CD14-positive monocyte (primary cell): ENCODE measurements at regions not wholly inside any gene's neighbourhood (a gene's known extent, or its start where the extent isn't known, plus 50 kb on each side); places are given as distances from the start of the nearest gene placed in this dataset.
"Not testable (repeated sequence)": the region's sequence is repeated elsewhere in the genome, so short reads cannot be mapped to it uniquely, and the experiment has no call there.

Source experiments
- DNase-seq, 3 donors: peaks; one replicate each; pipeline ENCODE4 v3.0.0-alpha.2; 2011 to 2022
- H2AFZ ChIP-seq: 2 replicates; pipeline ENCODE4 v1.6.0; 2012; ENCODE audit warnings: mild to moderate bottlenecking, low read depth, low read length, inconsistent platforms; ENCODE audit not compliant: insufficient read depth, poor library complexity, severe bottlenecking
- H3K27ac ChIP-seq, 2 donors: 1 replicate in 1 of 2; 2 replicates in 1 of 2; pipeline ENCODE4 v1.5.1; 2012 to 2013; ENCODE audit warnings: low read length in 2 of 2, control low read depth in 1 of 2, inconsistent platforms in 1 of 2, low read depth in 1 of 2, mild to moderate bottlenecking in 1 of 2
- H3K27me3 ChIP-seq, 2 donors: one replicate each; pipeline versions ENCODE4 v1.6.0 to v1.6.1; 2011 to 2013; ENCODE audit warnings: low read length in 2 of 2; ENCODE audit not compliant: control insufficient read depth in 2 of 2, insufficient read depth in 2 of 2
- H3K36me3 ChIP-seq, 2 donors: replicated peaks in 1 of 2; 1 replicate in 1 of 2; 2 replicates in 1 of 2; pipeline versions ENCODE4 v1.5.1 to v1.6.1; 2012 to 2013; ENCODE audit warnings: low read length in 2 of 2, control low read depth in 1 of 2, inconsistent platforms in 1 of 2, mild to moderate bottlenecking in 1 of 2; ENCODE audit not compliant: insufficient read depth in 2 of 2, control insufficient read depth in 1 of 2
- H3K4me1 ChIP-seq, 2 donors: 1 replicate in 1 of 2; 2 replicates in 1 of 2; pipeline versions ENCODE4 v1.5.1 to v1.6.1; 2012 to 2013; ENCODE audit warnings: low read length in 2 of 2, control low read depth in 1 of 2, inconsistent platforms in 1 of 2, mild to moderate bottlenecking in 1 of 2, moderate library complexity in 1 of 2; ENCODE audit not compliant: insufficient read depth in 2 of 2, control insufficient read depth in 1 of 2
- H3K4me2 ChIP-seq: replicated peaks from 2 replicates; pipeline ENCODE3; 2012; ENCODE audit warnings: low read length, moderate library complexity, mild to moderate bottlenecking; ENCODE audit not compliant: poor library complexity, severe bottlenecking; ENCODE audit errors: extremely low read depth
- H3K4me3 ChIP-seq, 3 experiments: fragments of 200-600 bp in 1 of 3; sonication (generic) in 1 of 3; replicated peaks in 1 of 3; 1 replicate in 2 of 3; 2 replicates in 1 of 3; pipeline ENCODE4 v1.5.1; 2011 to 2013; ENCODE audit warnings: low read length in 3 of 3, mild to moderate bottlenecking in 3 of 3, control low read depth in 2 of 3, low read depth in 2 of 3, inconsistent platforms in 1 of 3, moderate library complexity in 1 of 3
- H3K79me2 ChIP-seq: 2 replicates; pipeline ENCODE4 v1.6.0; 2012; ENCODE audit warnings: mild to moderate bottlenecking, control low read depth, inconsistent platforms, low read length, moderate library complexity; ENCODE audit not compliant: insufficient read depth
- H3K9ac ChIP-seq: 2 replicates; pipeline ENCODE4 v1.6.0; 2017; ENCODE audit warnings: low read length, mild to moderate bottlenecking; ENCODE audit not compliant: insufficient read depth, poor library complexity, severe bottlenecking
- H3K9me3 ChIP-seq, 2 donors: replicated peaks in 1 of 2; 1 replicate in 1 of 2; 2 replicates in 1 of 2; pipeline versions ENCODE4 v1.5.1 to v1.6.1; 2012 to 2013; ENCODE audit warnings: low read length in 2 of 2, control low read depth in 1 of 2; ENCODE audit not compliant: control insufficient read depth in 1 of 2, insufficient read depth in 1 of 2
- H4K20me1 ChIP-seq: 2 replicates; pipeline ENCODE4 v1.6.0; 2012; ENCODE audit warnings: mild to moderate bottlenecking, low read length, control low read depth, moderate library complexity; ENCODE audit not compliant: insufficient read depth
- H3K27ac Mint-ChIP-seq, 7 donors: one replicate each; pipeline ENCODE4 v1.8.0; 2020; ENCODE audit warnings: mild to moderate bottlenecking in 7 of 7, mixed read lengths in 7 of 7, moderate library complexity in 6 of 7, inconsistent platforms in 2 of 7
- H3K27me3 Mint-ChIP-seq, 3 donors: one replicate each; pipeline ENCODE4 v1.8.0; 2021 to 2022; ENCODE audit warnings: low read depth in 3 of 3, mild to moderate bottlenecking in 3 of 3, mixed read lengths in 3 of 3, moderate library complexity in 3 of 3, inconsistent platforms in 1 of 3
- H3K36me3 Mint-ChIP-seq, 2 donors: one replicate each; pipeline ENCODE4 v1.8.0; 2020; ENCODE audit warnings: mixed read lengths in 2 of 2, inconsistent platforms in 1 of 2, mild to moderate bottlenecking in 1 of 2
- H3K4me1 Mint-ChIP-seq: one replicate; pipeline ENCODE4 v1.8.0; 2020; ENCODE audit warnings: mild to moderate bottlenecking, mixed read lengths
- H3K4me3 Mint-ChIP-seq, 2 donors: one replicate each; pipeline ENCODE4 v1.8.0; 2020; ENCODE audit warnings: mild to moderate bottlenecking in 2 of 2, mixed read lengths in 2 of 2, moderate library complexity in 1 of 2
- H3K9me3 Mint-ChIP-seq, 7 donors: one replicate each; pipeline ENCODE4 v1.8.0; 2020 to 2022; ENCODE audit warnings: mixed read lengths in 7 of 7, mild to moderate bottlenecking in 6 of 7, moderate library complexity in 6 of 7, inconsistent platforms in 2 of 7
- WGBS: methylation state at CpG from one replicate; pipeline ENCODE4 v1.1.5; 2013; ENCODE audit warnings: missing lambda C conversion rate; ENCODE audit not compliant: insufficient coverage; 5-methylcytosine and 5-hydroxymethylcytosine counted together
- intact Hi-C, 2 donors: fragments of 100-400 bp; cut with micrococcal nuclease; formaldehyde crosslinking; loops; one replicate each; pipeline versions ENCODE4 v1.15.0 to v1.15.1; 2023
- TF ChIP-seq, protein P1 (sequence below): fragments of 200-600 bp; IDR thresholded peaks from one replicate; pipeline ENCODE4 v1.8.0; 2022; ENCODE audit warnings: antibody characterized with exemption, mild to moderate bottlenecking

DNA sequence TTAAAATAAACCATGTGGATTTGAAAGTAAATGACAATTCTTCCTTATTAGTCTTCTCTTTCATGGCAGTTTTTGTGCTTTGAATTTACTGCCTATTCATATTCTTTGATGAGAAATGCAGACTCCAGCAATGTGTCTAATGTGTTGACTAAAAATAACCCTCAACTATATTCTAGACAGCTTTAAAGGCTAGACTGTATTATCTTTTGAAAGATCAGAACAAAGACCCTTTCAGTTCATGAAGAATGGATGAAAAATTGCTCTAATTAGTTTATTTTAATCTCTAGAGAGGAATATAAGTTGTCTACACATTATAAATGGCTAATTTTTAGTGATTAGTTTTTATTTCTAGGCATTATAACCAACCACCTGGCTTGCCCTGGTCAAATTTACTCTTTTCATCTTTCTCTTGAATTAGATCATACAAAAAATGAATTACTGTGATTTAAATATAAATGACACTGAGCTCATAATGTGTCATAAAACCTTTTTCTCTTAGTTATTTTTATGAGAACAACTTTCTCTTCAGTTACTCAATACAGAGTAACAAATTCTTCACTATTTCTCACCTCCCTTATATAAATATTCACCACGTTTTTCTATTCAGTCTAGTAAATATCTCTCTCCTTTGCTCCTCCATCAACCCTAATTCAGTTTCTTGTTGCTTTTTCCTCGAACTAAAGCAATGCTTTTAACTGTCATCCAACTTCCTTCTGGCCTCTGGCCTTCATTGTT, 428.5 kb upstream of the TMPRSS15 start:
- no peak overlapping the region for H3K27ac Mint-ChIP-seq
- Histone ChIP-seq H3K4me1 (no peaks in the 10 kb centered on the region), H4K20me1 (no peaks in the 10 kb centered on the region), H3K27me3 (no peaks in the 10 kb centered on the region), H3K4me2 (no peak overlapping the region), H2AFZ (no peak overlapping the region), H3K9ac (no peak overlapping the region), H3K79me2 (no peaks in the 10 kb centered on the region), H3K9me3 (peaks cover 4 to 9% of the 10 kb centered on the region in 2 donors), H3K27ac (no peak overlapping the region), H3K36me3 (no peaks in the 10 kb centered on the region), H3K4me3 (no peak overlapping the region)
- H3K4me1 Mint-ChIP-seq, result no peaks in the 10 kb centered on the region
- H3K4me3 Mint-ChIP-seq, result no peak overlapping the region
- no peaks in the 10 kb centered on the region for H3K36me3 Mint-ChIP-seq
- WGBS, result 78% methylated on average over 2 of the region's 2 CpGs
- TF ChIP-seq, protein P1, sequence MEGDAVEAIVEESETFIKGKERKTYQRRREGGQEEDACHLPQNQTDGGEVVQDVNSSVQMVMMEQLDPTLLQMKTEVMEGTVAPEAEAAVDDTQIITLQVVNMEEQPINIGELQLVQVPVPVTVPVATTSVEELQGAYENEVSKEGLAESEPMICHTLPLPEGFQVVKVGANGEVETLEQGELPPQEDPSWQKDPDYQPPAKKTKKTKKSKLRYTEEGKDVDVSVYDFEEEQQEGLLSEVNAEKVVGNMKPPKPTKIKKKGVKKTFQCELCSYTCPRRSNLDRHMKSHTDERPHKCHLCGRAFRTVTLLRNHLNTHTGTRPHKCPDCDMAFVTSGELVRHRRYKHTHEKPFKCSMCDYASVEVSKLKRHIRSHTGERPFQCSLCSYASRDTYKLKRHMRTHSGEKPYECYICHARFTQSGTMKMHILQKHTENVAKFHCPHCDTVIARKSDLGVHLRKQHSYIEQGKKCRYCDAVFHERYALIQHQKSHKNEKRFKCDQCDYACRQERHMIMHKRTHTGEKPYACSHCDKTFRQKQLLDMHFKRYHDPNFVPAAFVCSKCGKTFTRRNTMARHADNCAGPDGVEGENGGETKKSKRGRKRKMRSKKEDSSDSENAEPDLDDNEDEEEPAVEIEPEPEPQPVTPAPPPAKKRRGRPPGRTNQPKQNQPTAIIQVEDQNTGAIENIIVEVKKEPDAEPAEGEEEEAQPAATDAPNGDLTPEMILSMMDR, result no peak
- intact Hi-C loops, result no loop called here
- peaks cover 0 to 7% (median 3%) of the 10 kb centered on the region in 7 donors for H3K9me3 Mint-ChIP-seq
- no peaks in the 10 kb centered on the region for H3K27me3 Mint-ChIP-seq
- DNase-seq, result no peak

DNA sequence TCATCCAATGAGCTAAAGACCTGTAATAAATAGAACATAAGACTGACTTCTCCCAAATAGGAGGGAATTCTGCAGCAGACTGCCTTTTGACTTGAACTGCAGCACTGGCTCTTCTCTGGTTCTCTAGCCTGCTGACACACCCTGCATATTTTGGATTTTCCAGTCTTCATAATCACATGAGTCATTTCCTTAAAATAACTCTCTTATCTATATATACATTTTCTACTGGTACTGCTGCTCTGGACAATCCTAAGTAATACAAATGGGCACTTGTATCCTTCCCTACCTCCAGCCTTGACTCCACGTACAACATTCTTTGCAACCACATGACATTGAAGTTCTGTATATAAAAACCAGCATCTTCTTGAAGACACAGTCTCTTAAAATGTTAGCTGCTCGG, 429.4 kb upstream of the TMPRSS15 start:
- Histone ChIP-seq H3K9ac (no peak overlapping the region), H3K9me3 (peaks cover 4 to 9% of the 10 kb centered on the region in 2 donors), H3K79me2 (no peaks in the 10 kb centered on the region), H2AFZ (no peak overlapping the region), H3K4me2 (no peak overlapping the region), H3K27me3 (no peaks in the 10 kb centered on the region), H3K27ac (no peak overlapping the region), H3K36me3 (no peaks in the 10 kb centered on the region), H3K4me1 (no peaks in the 10 kb centered on the region), H3K4me3 (no peak overlapping the region), H4K20me1 (no peaks in the 10 kb centered on the region)
- Mint-ChIP-seq H3K27me3 (no peaks in the 10 kb centered on the region), H3K36me3 (no peaks in the 10 kb centered on the region), H3K4me3 (no peak overlapping the region), H3K9me3 (peaks cover 0 to 7% (median 3%) of the 10 kb centered on the region in 7 donors), H3K27ac (no peak overlapping the region), H3K4me1 (no peaks in the 10 kb centered on the region)
- intact Hi-C loops, result no loop called here
- no peak for DNase-seq
- TF ChIP-seq, protein P1, result no peak
- 100% methylated on average over 1 of the region's 2 CpGs for WGBS

DNA sequence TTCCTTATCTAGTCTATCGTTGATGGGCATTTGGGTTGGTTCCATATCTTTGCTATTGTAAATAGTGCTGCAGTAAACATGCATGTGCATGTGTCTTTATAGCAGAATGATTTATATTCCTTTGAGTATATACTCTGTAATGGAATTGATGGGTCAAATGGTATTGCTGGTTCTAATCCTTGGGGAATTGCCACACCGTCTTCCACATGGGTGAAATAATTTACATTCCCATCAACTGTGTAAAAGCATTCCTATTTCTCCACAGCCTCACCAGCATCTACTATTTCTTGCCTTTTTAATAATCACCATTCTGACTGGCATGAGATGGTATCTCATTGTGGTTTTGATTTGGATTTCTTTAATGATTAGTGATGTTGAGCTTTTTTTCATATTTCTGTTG, 430.5 kb upstream of the TMPRSS15 start:
- H3K9ac ChIP-seq, H3K27ac Mint-ChIP-seq, H2AFZ ChIP-seq, H3K9me3 Mint-ChIP-seq, H3K9me3 ChIP-seq, DNase-seq, H3K4me3 ChIP-seq, intact Hi-C loops, H3K4me2 ChIP-seq, H3K4me1 ChIP-seq, H3K4me3 Mint-ChIP-seq, H3K79me2 ChIP-seq, H4K20me1 ChIP-seq, H3K27me3 ChIP-seq, H3K36me3 ChIP-seq, H3K27me3 Mint-ChIP-seq, H3K4me1 Mint-ChIP-seq, H3K36me3 Mint-ChIP-seq, H3K27ac ChIP-seq: not testable (repeated sequence)
- WGBS, result no CpG with 5 or more reads among the region's 2 CpGs
